RWPE1 (cell line): ENCODE measurements at regions not wholly inside any gene's neighbourhood (a gene's known extent, or its start where the extent isn't known, plus 50 kb on each side); places are given as distances from the start of the nearest gene placed in this dataset.
"Not testable (repeated sequence)": the region's sequence is repeated elsewhere in the genome, so short reads cannot be mapped to it uniquely, and the experiment has no call there.

ENCODE experiments used
- CTCF ChIA-PET: fragments of 350-600 bp; sonication (Branson Sonifier 250); formaldehyde crosslinking; extraction: SDS; loops from one replicate; lab custom pipeline; 2021; lab: Yijun Ruan, JAX
- POLR2A ChIA-PET: fragments of 400-600 bp; formaldehyde crosslinking; extraction: SDS; loops from one replicate; lab custom pipeline; 2020; ENCODE audit warnings: antibody characterized with exemption; ENCODE audit not compliant: low non-redundant PET; lab: Yijun Ruan, JAX
- DNase-seq: peaks from one replicate; pipeline ENCODE4 v3.0.0; 2012; ENCODE audit warnings: low spot score
- H3K27ac ChIP-seq: fragments of 450-650 bp; 2 replicates; pipeline ENCODE4 v1.5.1; 2017
- TF ChIP-seq, protein P1 (sequence below): fragments of 450-650 bp; conservative IDR thresholded peaks from 2 replicates; pipeline ENCODE4 v1.5.1; 2017; ENCODE audit warnings: low read depth, mild to moderate bottlenecking

- POLR2A ChIA-PET: no interaction called here
- CTCF ChIA-PET: interaction anchor here (0.7 kb wide), 1 partner anchor 32 kb away, joined by 3 read pairs; no protein-coding TSS in a partner anchor
- TF ChIP-seq, protein P1, sequence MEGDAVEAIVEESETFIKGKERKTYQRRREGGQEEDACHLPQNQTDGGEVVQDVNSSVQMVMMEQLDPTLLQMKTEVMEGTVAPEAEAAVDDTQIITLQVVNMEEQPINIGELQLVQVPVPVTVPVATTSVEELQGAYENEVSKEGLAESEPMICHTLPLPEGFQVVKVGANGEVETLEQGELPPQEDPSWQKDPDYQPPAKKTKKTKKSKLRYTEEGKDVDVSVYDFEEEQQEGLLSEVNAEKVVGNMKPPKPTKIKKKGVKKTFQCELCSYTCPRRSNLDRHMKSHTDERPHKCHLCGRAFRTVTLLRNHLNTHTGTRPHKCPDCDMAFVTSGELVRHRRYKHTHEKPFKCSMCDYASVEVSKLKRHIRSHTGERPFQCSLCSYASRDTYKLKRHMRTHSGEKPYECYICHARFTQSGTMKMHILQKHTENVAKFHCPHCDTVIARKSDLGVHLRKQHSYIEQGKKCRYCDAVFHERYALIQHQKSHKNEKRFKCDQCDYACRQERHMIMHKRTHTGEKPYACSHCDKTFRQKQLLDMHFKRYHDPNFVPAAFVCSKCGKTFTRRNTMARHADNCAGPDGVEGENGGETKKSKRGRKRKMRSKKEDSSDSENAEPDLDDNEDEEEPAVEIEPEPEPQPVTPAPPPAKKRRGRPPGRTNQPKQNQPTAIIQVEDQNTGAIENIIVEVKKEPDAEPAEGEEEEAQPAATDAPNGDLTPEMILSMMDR: no peak
- H3K27ac ChIP-seq: no peak overlapping the region
- DNase-seq: no peak
Measured at GRCh38 chr7:79658304-79658703, 204.8 kb upstream of the MAGI2 start.

- TF ChIP-seq, protein P1: no peak
- POLR2A ChIA-PET: no interaction called here
- H3K27ac ChIP-seq: no peak overlapping the region
- CTCF ChIA-PET: no interaction called here
- DNase-seq: no peak
Measured at GRCh38 chr7:79653136-79653631, 199.7 kb upstream of the MAGI2 start.

DNA sequence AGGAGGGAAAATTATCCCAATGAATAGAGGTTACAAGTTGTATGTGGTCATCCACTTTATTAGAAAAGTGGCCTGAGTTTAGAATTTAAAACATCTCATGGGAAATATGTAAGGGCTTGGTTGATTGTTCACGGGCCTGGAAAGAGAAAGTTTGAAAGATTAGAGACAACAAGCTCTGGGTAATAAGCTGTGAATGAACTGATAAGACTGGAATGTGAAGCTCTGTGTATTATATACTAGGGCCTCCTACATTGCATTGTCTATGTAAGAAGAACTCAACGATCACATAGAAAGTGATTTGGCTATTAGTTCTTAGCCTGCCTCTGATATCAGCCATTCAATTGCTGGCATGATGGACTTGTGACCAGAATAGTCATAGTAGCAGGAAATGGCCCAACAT lies 199.2 kb upstream of the MAGI2 start:
- ChIA-PET CTCF (no interaction called here), POLR2A (no interaction called here)
- DNase-seq: no peak
- TF ChIP-seq, protein P1: no peak
- H3K27ac ChIP-seq: no peak overlapping the region

- TF ChIP-seq, protein P1: no peak
- ChIA-PET POLR2A (no interaction called here), CTCF (interaction anchor here (0.5 to 0.8 kb wide), 4 partner anchors 8 to 621 kb away, joined by 3 to 4 read pairs (median 3); no protein-coding TSS in a partner anchor)
Measured at GRCh38 chr7:79647711-79648110, 194.2 kb upstream of the MAGI2 start.

GRCh38 chr7:79646278-79646677 lies 192.8 kb upstream of the MAGI2 start:
- TF ChIP-seq, protein P1: no peak
- DNase-seq: no peak
- no peak overlapping the region for H3K27ac ChIP-seq
- POLR2A ChIA-PET: no interaction called here
- CTCF ChIA-PET: no interaction called here

More at GRCh38 chr7:79647711-79648110, 194.2 kb upstream of the MAGI2 start:
- no peak overlapping the region for H3K27ac ChIP-seq
- no peak for DNase-seq

DNA sequence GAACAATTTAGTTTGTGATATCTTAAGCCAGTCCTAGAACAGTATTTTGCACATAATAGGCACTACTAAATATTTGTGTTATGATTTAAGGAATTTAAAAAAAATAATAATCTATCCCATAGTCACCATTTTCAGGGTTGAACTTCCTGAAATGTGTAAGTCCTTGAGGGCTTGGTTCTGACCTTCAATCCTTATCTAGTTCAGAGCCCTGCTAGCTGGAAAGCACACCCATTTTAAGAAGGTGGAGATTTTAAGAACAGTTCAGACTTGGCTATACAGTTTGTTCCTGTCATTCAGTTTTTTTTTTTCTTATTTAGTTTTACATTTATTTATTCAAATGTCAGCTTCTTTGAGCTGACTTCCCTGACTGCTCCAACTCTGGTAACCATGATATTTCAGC lies 183.4 kb upstream of the MAGI2 start:
- POLR2A ChIA-PET: no interaction called here
- no peak for DNase-seq
- CTCF ChIA-PET: no interaction called here
- H3K27ac ChIP-seq: no peak overlapping the region
- TF ChIP-seq, protein P1: no peak

GRCh38 chr7:79625921-79626320 lies 172.5 kb upstream of the MAGI2 start:
- POLR2A ChIA-PET, H3K27ac ChIP-seq, CTCF ChIA-PET, DNase-seq: not testable (repeated sequence)
